Neuronal stem cell (in vitro differentiated cells): ENCODE measurements at regions not wholly inside any gene's neighbourhood (a gene's known extent, or its start where the extent isn't known, plus 50 kb on each side); places are given as distances from the start of the nearest gene placed in this dataset.

Source experiments
- DNase-seq: peaks from one replicate; pipeline ENCODE4 v3.0.0-alpha.2; 2013; ENCODE audit warnings: low spot score
- H2AFZ ChIP-seq: one replicate; pipeline ENCODE4 v1.6.1; 2013; ENCODE audit warnings: mild to moderate bottlenecking, low read length, inconsistent platforms
- H2AK5ac ChIP-seq: 2 replicates; pipeline ENCODE4 v1.6.1; 2013; ENCODE audit warnings: low read depth, mild to moderate bottlenecking, inconsistent platforms, low read length, moderate library complexity, mixed read lengths
- H2BK120ac ChIP-seq: 2 replicates; pipeline ENCODE4 v1.6.1; 2013; ENCODE audit warnings: low read depth, mild to moderate bottlenecking, inconsistent platforms, low read length, moderate library complexity, mixed read lengths
- H2BK12ac ChIP-seq: one replicate; pipeline ENCODE4 v1.6.1; 2013; ENCODE audit warnings: low read length, inconsistent platforms
- H2BK15ac ChIP-seq: 2 replicates; pipeline ENCODE4 v1.6.1; 2013; ENCODE audit warnings: mild to moderate bottlenecking, low read length, inconsistent platforms, mixed read lengths
- H2BK5ac ChIP-seq: one replicate; pipeline ENCODE4 v1.6.1; 2013; ENCODE audit warnings: inconsistent platforms, mild to moderate bottlenecking, low read length, moderate library complexity
- H3K14ac ChIP-seq: one replicate; pipeline ENCODE4 v1.6.1; 2013; ENCODE audit warnings: low read length, inconsistent platforms
- H3K18ac ChIP-seq: 2 replicates; pipeline ENCODE4 v1.6.1; 2013; ENCODE audit warnings: low read length, inconsistent platforms
- H3K23ac ChIP-seq: 2 replicates; pipeline ENCODE4 v1.6.1; 2013; ENCODE audit warnings: low read depth, mild to moderate bottlenecking, mixed read lengths, low read length, inconsistent platforms; ENCODE audit not compliant: poor library complexity
- H3K27ac ChIP-seq: replicated peaks from 3 replicates; pipeline ENCODE4 v1.5.1; 2013; ENCODE audit warnings: low read length, inconsistent platforms
- H3K27me3 ChIP-seq, 3 experiments: 2 replicates each; pipeline ENCODE4 v1.6.1; 2013; ENCODE audit warnings: low read length in 3 of 3, mild to moderate bottlenecking in 2 of 3, inconsistent platforms in 1 of 3, low read depth in 1 of 3, mixed read lengths in 1 of 3, moderate library complexity in 1 of 3; ENCODE audit not compliant: control insufficient read depth in 3 of 3, insufficient read depth in 3 of 3
- H3K36me3 ChIP-seq, 2 donors: replicated peaks in 1 of 2; 2 replicates each; pipeline ENCODE4 v1.6.1; 2013; ENCODE audit warnings: low read length in 2 of 2; ENCODE audit not compliant: control insufficient read depth in 2 of 2, insufficient read depth in 2 of 2
- H3K4ac ChIP-seq: 2 replicates; pipeline ENCODE4 v1.6.1; 2013; ENCODE audit warnings: inconsistent platforms, mild to moderate bottlenecking, low read length, moderate library complexity
- H3K4me1 ChIP-seq, 2 donors: 1 replicate in 1 of 2; 2 replicates in 1 of 2; pipeline ENCODE4 v1.6.1; 2013; ENCODE audit warnings: low read length in 2 of 2, low read depth in 1 of 2; ENCODE audit not compliant: control insufficient read depth in 2 of 2, insufficient read depth in 1 of 2
- H3K4me2 ChIP-seq: one replicate; pipeline ENCODE4 v1.6.1; 2013; ENCODE audit warnings: mild to moderate bottlenecking, low read length, inconsistent platforms; ENCODE audit not compliant: insufficient read depth, poor library complexity, severe bottlenecking
- H3K4me3 ChIP-seq, 2 donors: 2 replicates each; pipeline ENCODE4 v1.5.1; 2013; ENCODE audit warnings: low read length in 2 of 2, mild to moderate bottlenecking in 2 of 2, inconsistent platforms in 1 of 2, moderate library complexity in 1 of 2
- H3K79me1 ChIP-seq: one replicate; pipeline ENCODE4 v1.6.1; 2013; ENCODE audit warnings: low read depth, mild to moderate bottlenecking, inconsistent platforms, low read length, moderate library complexity
- H3K9ac ChIP-seq: one replicate; pipeline ENCODE4 v1.6.1; 2013; ENCODE audit warnings: mild to moderate bottlenecking, low read depth, low read length, inconsistent platforms; ENCODE audit not compliant: poor library complexity
- H3K9me3 ChIP-seq, 2 donors: replicated peaks in 1 of 2; 2 replicates each; pipeline versions ENCODE3 to v1.6.1; 2013; ENCODE audit warnings: low read length in 2 of 2, mild to moderate bottlenecking in 2 of 2, inconsistent platforms in 1 of 2, low read depth in 1 of 2, mixed read lengths in 1 of 2, moderate library complexity in 1 of 2; ENCODE audit not compliant: control insufficient read depth in 2 of 2, insufficient read depth in 1 of 2
- H4K8ac ChIP-seq: one replicate; pipeline ENCODE4 v1.6.1; 2013; ENCODE audit warnings: low read depth, mild to moderate bottlenecking, inconsistent platforms, low read length, moderate library complexity
- H4K91ac ChIP-seq: one replicate; pipeline ENCODE4 v1.6.1; 2013; ENCODE audit warnings: low read length, low read depth, mild to moderate bottlenecking, inconsistent platforms; ENCODE audit not compliant: poor library complexity
- WGBS, 2 donors: extraction: QIAGEN DNeasy Blood & Tissue Kit; methylation state at CpG; one replicate each; pipeline ENCODE4 v1.1.7; 2013; ENCODE audit warnings: missing lambda C conversion rate in 2 of 2, mixed read lengths in 1 of 2; ENCODE audit not compliant: insufficient read length in 2 of 2, insufficient replicate concordance in 1 of 2; ENCODE audit errors: extremely low coverage in 2 of 2; 5-methylcytosine and 5-hydroxymethylcytosine counted together

DNA sequence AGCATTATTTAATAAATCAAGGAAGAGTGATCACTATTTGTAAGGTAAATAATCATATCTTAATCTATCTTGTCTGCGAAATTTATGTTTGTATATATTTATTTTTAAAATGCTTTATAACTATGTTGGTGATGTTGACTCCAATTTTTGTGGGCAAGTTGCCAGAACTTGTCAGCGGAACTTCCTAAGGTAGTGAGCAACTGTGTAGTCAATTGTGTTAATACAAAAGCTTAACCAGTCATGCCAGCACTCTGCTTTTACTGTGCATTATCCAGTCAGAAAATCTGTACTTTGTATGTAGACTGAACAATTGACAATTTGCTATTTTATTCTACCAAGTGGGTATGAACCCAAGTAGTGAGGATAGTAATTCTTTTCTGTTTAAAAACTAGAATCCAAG, 61.9 kb upstream of the RND3 start:
- no peak overlapping the region for H2BK12ac ChIP-seq
- H3K79me1 ChIP-seq, result no peaks in the 10 kb centered on the region
- no peak overlapping the region for H4K91ac ChIP-seq
- H3K36me3 ChIP-seq, result no peaks in the 10 kb centered on the region
- H3K9ac ChIP-seq, result no peak overlapping the region
- H3K27ac ChIP-seq, result no peak overlapping the region
- no peak overlapping the region for H2BK5ac ChIP-seq
- H3K18ac ChIP-seq, result no peak overlapping the region
- H3K4me2 ChIP-seq, result no peak overlapping the region
- H3K23ac ChIP-seq, result no peak overlapping the region
- H4K8ac ChIP-seq, result no peak overlapping the region
- no peak overlapping the region for H3K14ac ChIP-seq
- H3K9me3 ChIP-seq, result no peaks in the 10 kb centered on the region
- WGBS, 2 donors, result no CpG with 5 or more reads among the region's 2 CpGs
- no peak overlapping the region for H3K4me3 ChIP-seq
- H2BK120ac ChIP-seq, result no peak overlapping the region
- no peak overlapping the region for H3K4ac ChIP-seq
- no peak overlapping the region for H2BK15ac ChIP-seq
- H3K27me3 ChIP-seq, result no peaks in the 10 kb centered on the region
- no peak for DNase-seq
- no peak overlapping the region for H2AFZ ChIP-seq
- no peaks in the 10 kb centered on the region for H3K4me1 ChIP-seq
- no peak overlapping the region for H2AK5ac ChIP-seq

DNA sequence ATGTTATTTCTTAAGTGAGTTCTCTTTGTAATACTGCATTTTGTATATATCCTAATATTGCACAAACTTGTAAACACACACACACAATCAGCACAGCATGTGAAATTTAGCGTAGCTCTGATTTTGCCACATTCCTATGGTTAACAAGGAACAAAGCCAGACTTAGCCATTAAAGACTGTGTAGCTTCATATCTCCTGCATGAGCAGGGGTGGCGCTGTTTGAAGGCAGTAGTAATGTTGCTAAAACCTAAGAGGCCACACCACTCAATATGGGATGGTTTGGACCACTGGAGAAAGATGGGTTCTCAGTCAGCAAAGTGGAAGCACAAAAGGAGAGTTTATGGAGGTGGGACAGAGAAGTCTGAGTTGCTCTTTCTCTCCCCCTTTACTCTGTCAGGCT, 61.1 kb upstream of the RND3 start:
- no peak overlapping the region for H4K91ac ChIP-seq
- no peak overlapping the region for H3K23ac ChIP-seq
- no peaks in the 10 kb centered on the region for H3K27me3 ChIP-seq
- no peak overlapping the region for H3K4ac ChIP-seq
- H3K36me3 ChIP-seq, result no peaks in the 10 kb centered on the region
- no peaks in the 10 kb centered on the region for H3K79me1 ChIP-seq
- no peaks in the 10 kb centered on the region for H3K9me3 ChIP-seq
- H2BK15ac ChIP-seq, result no peak overlapping the region
- no peak overlapping the region for H3K4me3 ChIP-seq
- no peak overlapping the region for H3K9ac ChIP-seq
- no peak overlapping the region for H4K8ac ChIP-seq
- H3K14ac ChIP-seq, result no peak overlapping the region
- DNase-seq, result no peak
- no peak overlapping the region for H2AK5ac ChIP-seq
- no peak overlapping the region for H2BK5ac ChIP-seq
- no CpG with 5 or more reads among the region's 2 CpGs for WGBS, 2 donors
- H3K4me2 ChIP-seq, result no peak overlapping the region
- no peak overlapping the region for H3K27ac ChIP-seq
- H3K18ac ChIP-seq, result no peak overlapping the region
- H3K4me1 ChIP-seq, result no peaks in the 10 kb centered on the region
- no peak overlapping the region for H2BK120ac ChIP-seq
- H2AFZ ChIP-seq, result no peak overlapping the region
- H2BK12ac ChIP-seq, result no peak overlapping the region

DNA sequence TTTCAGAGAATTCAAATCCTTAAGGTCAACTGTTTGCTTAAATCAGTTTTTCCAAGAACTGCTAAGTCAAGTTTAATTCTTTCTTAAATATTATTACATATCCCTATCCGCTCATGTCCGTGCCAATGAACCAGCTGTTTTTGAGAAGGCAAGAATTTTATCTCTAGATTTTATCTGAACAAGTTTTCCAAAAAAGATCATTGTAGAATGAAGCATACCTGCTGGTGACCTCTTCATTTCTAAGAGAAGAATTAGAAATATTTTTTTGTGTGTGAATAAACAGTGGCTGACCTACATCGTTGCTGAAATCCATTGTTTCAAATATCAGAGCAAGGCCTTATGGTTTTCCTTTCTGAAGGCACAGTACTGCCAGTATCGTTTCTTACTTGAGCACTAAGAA, 58.4 kb upstream of the RND3 start:
- Histone ChIP-seq H3K9ac (no peak overlapping the region), H3K23ac (no peak overlapping the region), H3K4me3 (no peak overlapping the region), H2BK12ac (no peak overlapping the region), H2AFZ (no peak overlapping the region), H3K4ac (no peak overlapping the region), H3K9me3 (no peaks in the 10 kb centered on the region), H3K4me1 (no peaks in the 10 kb centered on the region), H3K27me3 (no peaks in the 10 kb centered on the region), H3K79me1 (no peaks in the 10 kb centered on the region), H2BK15ac (no peak overlapping the region), H3K18ac (no peak overlapping the region), H3K36me3 (no peaks in the 10 kb centered on the region), H2BK120ac (no peak overlapping the region), H4K8ac (no peak overlapping the region), H2BK5ac (no peak overlapping the region), H3K27ac (no peak overlapping the region), H3K4me2 (no peak overlapping the region), H4K91ac (no peak overlapping the region), H2AK5ac (no peak overlapping the region), H3K14ac (no peak overlapping the region)
- no CpG with 5 or more reads among the region's 4 CpGs for WGBS, 2 donors
- DNase-seq, result no peak

DNA sequence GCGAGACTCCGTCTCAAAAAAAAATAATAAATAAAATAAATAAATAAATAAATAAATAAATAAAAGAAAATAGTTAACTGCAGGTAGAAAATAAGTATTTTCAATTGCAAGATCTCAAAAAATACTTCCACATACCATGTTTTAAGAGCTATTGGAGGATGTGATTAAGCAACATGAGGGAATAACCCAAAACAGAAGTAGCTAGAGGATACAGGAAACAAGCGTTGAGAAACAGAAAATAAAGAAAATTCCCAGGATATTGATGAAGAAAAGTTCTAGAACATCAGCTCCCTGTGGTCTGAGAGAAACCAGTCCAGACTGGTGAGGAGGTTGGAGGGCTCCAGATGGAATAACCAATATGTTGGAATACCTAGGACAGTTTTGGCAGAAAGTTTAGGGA, 57.3 kb upstream of the RND3 start:
- Histone ChIP-seq H3K27me3 (no peaks in the 10 kb centered on the region), H3K36me3 (no peaks in the 10 kb centered on the region), H3K4me3 (no peak overlapping the region), H3K9ac (no peak overlapping the region), H3K4ac (no peak overlapping the region), H3K4me2 (no peak overlapping the region), H3K14ac (no peak overlapping the region), H4K91ac (no peak overlapping the region), H3K18ac (no peak overlapping the region), H3K9me3 (no peaks in the 10 kb centered on the region), H2AFZ (no peak overlapping the region), H2AK5ac (no peak overlapping the region), H2BK120ac (no peak overlapping the region), H3K27ac (no peak overlapping the region), H2BK15ac (no peak overlapping the region), H3K79me1 (no peaks in the 10 kb centered on the region), H3K4me1 (no peaks in the 10 kb centered on the region), H2BK5ac (no peak overlapping the region), H2BK12ac (no peak overlapping the region), H3K23ac (no peak overlapping the region), H4K8ac (no peak overlapping the region)
- no peak for DNase-seq
- WGBS, 2 donors, result no CpG with 5 or more reads among the region's 3 CpGs
